ENCODE measurements at regions not wholly inside any gene's neighbourhood (a gene's known extent, or its start where the extent isn't known, plus 50 kb on each side); places are given as distances from the start of the nearest gene placed in this dataset.

GRCh38 chr2:198712485-198712884 lies 745.3 kb downstream of the SATB2 start:
- DNase-seq (ENCODE audit: low read depth in 3 of 3, low spot score in 1 of 3) = no peak

GRCh38 chr2:198711484-198711883 lies 746.3 kb downstream of the SATB2 start:
- DNase-seq (ENCODE audit: low read depth in 3 of 3, low spot score in 1 of 3) = no peak

- no peak for DNase-seq (ENCODE audit: low read depth in 3 of 3, low spot score in 1 of 3)
These were observed 747.2 kb downstream of the SATB2 start for GRCh38 chr2:198710562-198710961.

- no peak for DNase-seq (ENCODE audit: low read depth in 3 of 3, low spot score in 1 of 3)
These were observed 751.2 kb downstream of the SATB2 start for GRCh38 chr2:198706476-198707082.

GRCh38 chr2:198703281-198703680 lies 754.5 kb downstream of the SATB2 start:
- DNase-seq (ENCODE audit: low read depth in 3 of 3, low spot score in 1 of 3) = no peak

- DNase-seq (ENCODE audit: low read depth in 3 of 3, low spot score in 1 of 3) = no peak
These were observed 754.9 kb downstream of the SATB2 start for GRCh38 chr2:198702796-198703195.

- no peak for DNase-seq (ENCODE audit: low read depth in 3 of 3, low spot score in 1 of 3)
These were observed 756.3 kb downstream of the SATB2 start for GRCh38 chr2:198701481-198701880.

- no peak for DNase-seq (ENCODE audit: low read depth in 3 of 3, low spot score in 1 of 3)
These were observed 757.4 kb downstream of the SATB2 start for GRCh38 chr2:198700319-198700718.

- no peak for DNase-seq (ENCODE audit: low read depth in 3 of 3, low spot score in 1 of 3)
These were observed 759.5 kb downstream of the SATB2 start for GRCh38 chr2:198698230-198698629.

GRCh38 chr2:198697794-198698193 lies 759.9 kb downstream of the SATB2 start:
- DNase-seq (ENCODE audit: low read depth in 3 of 3, low spot score in 1 of 3) = no peak

GRCh38 chr2:198697218-198697617 lies 760.5 kb downstream of the SATB2 start:
- DNase-seq (ENCODE audit: low read depth in 3 of 3, low spot score in 1 of 3) = no peak

- DNase-seq (ENCODE audit: low read depth in 3 of 3, low spot score in 1 of 3) = no peak
These were observed 761.9 kb downstream of the SATB2 start for GRCh38 chr2:198695879-198696278.

GRCh38 chr2:198692907-198693510 lies 764.7 kb downstream of the SATB2 start:
- no peak for DNase-seq (ENCODE audit: low read depth in 3 of 3, low spot score in 1 of 3)

GRCh38 chr2:198691236-198691635 lies 766.5 kb downstream of the SATB2 start:
- DNase-seq (ENCODE audit: low read depth in 3 of 3, low spot score in 1 of 3) = no peak

- no peak for DNase-seq (ENCODE audit: low read depth in 3 of 3, low spot score in 1 of 3)
These were observed 793.4 kb downstream of the SATB2 start for GRCh38 chr2:198664321-198664720.

GRCh38 chr2:198662905-198663304 lies 794.8 kb downstream of the SATB2 start:
- no peak for DNase-seq (ENCODE audit: low read depth in 3 of 3, low spot score in 1 of 3)

- DNase-seq (ENCODE audit: low read depth in 3 of 3, low spot score in 1 of 3) = no peak
These were observed 797.2 kb downstream of the SATB2 start for GRCh38 chr2:198660501-198660900.

- no peak for DNase-seq (ENCODE audit: low read depth in 3 of 3, low spot score in 1 of 3)
These were observed 798.5 kb downstream of the SATB2 start for GRCh38 chr2:198659096-198659870.

- no peak for DNase-seq (ENCODE audit: low read depth in 3 of 3, low spot score in 1 of 3)
These were observed 800.1 kb downstream of the SATB2 start for GRCh38 chr2:198657512-198658121.

GRCh38 chr2:198656869-198657268 lies 800.9 kb downstream of the SATB2 start:
- no peak for DNase-seq (ENCODE audit: low read depth in 3 of 3, low spot score in 1 of 3)

- no peak for DNase-seq (ENCODE audit: low read depth in 3 of 3, low spot score in 1 of 3)
These were observed 803.1 kb downstream of the SATB2 start for GRCh38 chr2:198654646-198655045.

GRCh38 chr2:198653311-198653710 lies 804.4 kb downstream of the SATB2 start:
- no peak for DNase-seq (ENCODE audit: low read depth in 3 of 3, low spot score in 1 of 3)

Measured in stimulated activated CD4-positive, alpha-beta T cell treated with anti-CD3 and anti-CD28 coated beads, TNF-alpha, amount 100 ng/mL, for 1 hour (primary cell).